ENCODE measurements at regions not wholly inside any gene's neighbourhood (a gene's known extent, or its start where the extent isn't known, plus 50 kb on each side); places are given as distances from the start of the nearest gene placed in this dataset.

- TF ChIP-seq CTCF (IDR thresholded peaks at IDR 0.05) = no peak
- TF ChIP-seq POLR2AphosphoS5 (IDR thresholded peaks at IDR 0.05) = no peak
- TF ChIP-seq EP300 (IDR thresholded peaks at IDR 0.05) = no peak
Measured at GRCh38 chr16:60648290-60648689, 1387.9 kb downstream of the CDH8 start.
